Keratinocyte (primary cell): ENCODE measurements at regions not wholly inside any gene's neighbourhood (a gene's known extent, or its start where the extent isn't known, plus 50 kb on each side); places are given as distances from the start of the nearest gene placed in this dataset.

Experiments
- DNase-seq: peaks from one replicate; pipeline ENCODE4 v3.0.0-alpha.2; 2011; ENCODE audit warnings: low read depth, missing footprints, low spot score
- FAIRE-seq: peaks from 2 replicates; lab custom pipeline; 2011; peaks lifted over from hg19 to GRCh38; lab: Jason Lieb, UNC
- H2AFZ ChIP-seq: 2 replicates; pipeline ENCODE4 v1.6.0; 2012; ENCODE audit warnings: low read length, control low read depth, inconsistent platforms; ENCODE audit not compliant: control insufficient read depth
- H3K27ac ChIP-seq: 2 replicates; pipeline ENCODE4 v1.5.1; 2011; ENCODE audit warnings: low read length; ENCODE audit not compliant: control insufficient read depth, insufficient read depth
- H3K27me3 ChIP-seq: 3 replicates; pipeline ENCODE4 v1.6.0; 2011; ENCODE audit warnings: low read length; ENCODE audit not compliant: control insufficient read depth, insufficient read depth; ENCODE audit errors: extremely low read depth
- H3K36me3 ChIP-seq, 2 experiments: 2 replicates in 1 of 2; 3 replicates in 1 of 2; pipeline ENCODE4 v1.5.1; 2011; ENCODE audit warnings: low read length in 2 of 2, mild to moderate bottlenecking in 1 of 2; ENCODE audit not compliant: control insufficient read depth in 2 of 2, insufficient read depth in 2 of 2; ENCODE audit errors: extremely low read depth in 1 of 2
- H3K4me1 ChIP-seq: 3 replicates; pipeline ENCODE4 v1.5.1; 2011; ENCODE audit warnings: low read length; ENCODE audit not compliant: control insufficient read depth, insufficient read depth; ENCODE audit errors: extremely low read depth
- H3K4me2 ChIP-seq: 3 replicates; pipeline ENCODE4 v1.6.0; 2011; ENCODE audit warnings: low read depth, low read length; ENCODE audit not compliant: control insufficient read depth, insufficient read depth; ENCODE audit errors: extremely low read depth
- H3K4me3 ChIP-seq, 3 experiments: fragments of 200-600 bp in 1 of 3; sonication (generic) in 1 of 3; 2 replicates in 2 of 3; 3 replicates in 1 of 3; pipeline ENCODE4 v1.5.1; 2011 to 2016; ENCODE audit warnings: low read length in 3 of 3, mild to moderate bottlenecking in 3 of 3, control low read depth in 2 of 3, inconsistent platforms in 1 of 3, low read depth in 1 of 3, mixed read lengths in 1 of 3, mixed run types in 1 of 3, moderate library complexity in 1 of 3; ENCODE audit not compliant: control insufficient read depth in 2 of 3, insufficient read depth in 2 of 3; ENCODE audit errors: extremely low read depth in 1 of 3
- H3K79me2 ChIP-seq: 2 replicates; pipeline ENCODE4 v1.6.0; 2012; ENCODE audit warnings: low read length; ENCODE audit not compliant: control insufficient read depth, insufficient read depth
- H3K9ac ChIP-seq: 3 replicates; pipeline ENCODE4 v1.6.0; 2011; ENCODE audit warnings: low read length; ENCODE audit not compliant: control insufficient read depth, insufficient read depth; ENCODE audit errors: extremely low read depth
- H3K9me1 ChIP-seq: 3 replicates; pipeline ENCODE4 v1.6.0; 2011; ENCODE audit warnings: low read length; ENCODE audit not compliant: control insufficient read depth, insufficient read depth; ENCODE audit errors: extremely low read depth
- H3K9me3 ChIP-seq: 2 replicates; pipeline ENCODE4 v1.5.1; 2012; ENCODE audit warnings: low read depth, low read length; ENCODE audit not compliant: control insufficient read depth
- H4K20me1 ChIP-seq: 3 replicates; pipeline ENCODE4 v1.6.0; 2011; ENCODE audit warnings: low read length; ENCODE audit not compliant: control insufficient read depth, insufficient read depth; ENCODE audit errors: extremely low read depth
- CTCF ChIP-seq, 3 experiments: IDR thresholded peaks in 1 of 3; conservative IDR thresholded peaks in 1 of 3; optimal IDR thresholded peaks in 1 of 3; 2 replicates in 2 of 3; 3 replicates in 1 of 3; pipeline versions ENCODE3 to v1.5.1; 2011; ENCODE audit warnings: low read length in 3 of 3, mild to moderate bottlenecking in 3 of 3, moderate library complexity in 2 of 3, control low read depth in 1 of 3, inconsistent platforms in 1 of 3; ENCODE audit not compliant: insufficient read depth in 2 of 3; ENCODE audit errors: extremely low read depth in 1 of 3
- EZH2 ChIP-seq: IDR thresholded peaks from one replicate; pipeline ENCODE4 v1.6.1; 2012; ENCODE audit warnings: inconsistent platforms, mild to moderate bottlenecking, low read length, moderate library complexity
- dilution Hi-C: fragments of 300-500 bp; cut with MboI; formaldehyde crosslinking; loops from one replicate; pipeline ENCODE4 v1.7.0; 2020; ENCODE audit warnings: low sequenced_read_pairs; ENCODE audit not compliant: extremely low pct_ligation_motif_present

- Histone ChIP-seq H3K27me3 (no peaks in the 10 kb centered on the region), H2AFZ (no peak overlapping the region), H3K9me3 (no peaks in the 10 kb centered on the region), H3K4me2 (no peak overlapping the region), H3K27ac (no peak overlapping the region), H3K9me1 (no peaks in the 10 kb centered on the region), H3K36me3 (no peaks in the 10 kb centered on the region), H3K79me2 (no peaks in the 10 kb centered on the region), H4K20me1 (no peaks in the 10 kb centered on the region), H3K4me3 (no peak overlapping the region), H3K4me1 (no peaks in the 10 kb centered on the region), H3K9ac (no peak overlapping the region)
- no peak for DNase-seq
- FAIRE-seq, result no peak
- dilution Hi-C loops, result no loop called here
- TF ChIP-seq EZH2, result no peak
- TF ChIP-seq CTCF (optimal IDR thresholded peaks at IDR 0.05 in 1 of 3, IDR thresholded peaks at IDR 0.05 in 1 of 3, conservative IDR thresholded peaks at IDR 0.05 in 1 of 3; ENCODE audit: extremely low read depth in 1 of 3, insufficient read depth in 2 of 3, low read length in 3 of 3), result no peak
These were observed 218.1 kb upstream of the SKOR2 start for GRCh38 chr18:47469576-47469975.

- Histone ChIP-seq H4K20me1 (no peaks in the 10 kb centered on the region), H3K36me3 (no peaks in the 10 kb centered on the region), H3K9me1 (no peaks in the 10 kb centered on the region), H3K4me1 (no peaks in the 10 kb centered on the region), H3K9ac (no peak overlapping the region), H3K9me3 (no peaks in the 10 kb centered on the region), H2AFZ (no peak overlapping the region), H3K4me3 (no peak overlapping the region), H3K4me2 (no peak overlapping the region), H3K27me3 (no peaks in the 10 kb centered on the region), H3K27ac (no peak overlapping the region), H3K79me2 (no peaks in the 10 kb centered on the region)
- DNase-seq (no peak), FAIRE-seq (no peak)
- no peak for TF ChIP-seq EZH2
- no peak for TF ChIP-seq CTCF (optimal IDR thresholded peaks at IDR 0.05 in 1 of 3, IDR thresholded peaks at IDR 0.05 in 1 of 3, conservative IDR thresholded peaks at IDR 0.05 in 1 of 3; ENCODE audit: extremely low read depth in 1 of 3, insufficient read depth in 2 of 3, low read length in 3 of 3)
- dilution Hi-C loops, result no loop called here
These were observed 210.5 kb upstream of the SKOR2 start for GRCh38 chr18:47461977-47462376.
